ENCODE measurements at regions not wholly inside any gene's neighbourhood (a gene's known extent, or its start where the extent isn't known, plus 50 kb on each side); places are given as distances from the start of the nearest gene placed in this dataset.

DNA sequence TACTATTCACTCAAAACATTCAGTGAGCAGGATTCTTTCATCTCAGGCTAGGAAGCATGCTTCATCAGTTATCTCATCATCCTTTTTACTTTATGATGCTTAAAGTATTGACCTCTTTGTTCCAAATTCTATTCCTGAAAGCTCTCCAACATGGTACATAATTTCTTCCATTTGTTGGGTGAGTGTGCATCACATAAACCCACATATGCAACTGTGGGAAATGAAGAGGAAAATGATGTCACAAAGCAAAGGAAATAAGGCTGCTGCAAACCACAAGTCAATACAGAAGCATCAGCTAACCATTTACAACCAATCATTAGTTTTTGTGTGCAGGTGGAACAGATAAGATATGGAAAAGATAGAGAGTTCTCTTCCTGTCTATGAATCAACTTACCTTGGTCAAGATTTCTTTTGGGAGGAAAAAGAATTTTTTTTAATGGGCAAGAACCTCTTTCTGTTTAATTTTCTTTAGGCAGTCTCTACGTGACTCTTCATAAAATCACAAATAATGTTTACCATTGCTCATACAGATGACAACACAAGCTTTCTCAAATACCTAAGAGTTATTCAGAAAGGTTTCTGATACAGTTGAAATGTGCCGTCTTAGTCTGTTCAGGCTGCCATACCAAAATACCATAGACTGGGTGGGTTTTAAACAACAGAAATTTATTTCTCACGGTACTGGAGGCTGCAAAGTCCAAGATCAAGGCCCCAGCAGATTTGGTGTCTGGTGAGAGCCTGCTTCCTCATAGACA, 259.9 kb downstream of the ADGRG6 start:
- no peak for DNase-seq

DNA sequence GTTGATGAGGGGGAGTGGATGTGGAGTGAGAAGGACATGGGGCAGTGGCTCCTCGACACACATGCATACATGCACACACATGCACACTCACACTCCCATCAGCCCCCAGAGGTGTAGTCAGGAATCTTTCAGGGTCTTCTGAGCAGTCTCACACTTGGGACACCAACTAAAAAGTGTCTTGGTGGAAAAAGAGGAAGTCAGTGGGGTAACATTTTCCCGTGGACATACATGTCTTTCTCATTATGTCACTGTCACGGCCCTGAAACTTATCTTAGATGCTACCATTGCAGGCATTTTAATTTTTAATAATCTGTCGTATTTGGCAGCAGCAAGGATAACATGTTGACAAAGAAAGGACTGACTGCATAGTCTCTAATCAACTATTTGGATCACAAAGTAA, 261.1 kb downstream of the ADGRG6 start:
- DNase-seq, result no peak

DNA sequence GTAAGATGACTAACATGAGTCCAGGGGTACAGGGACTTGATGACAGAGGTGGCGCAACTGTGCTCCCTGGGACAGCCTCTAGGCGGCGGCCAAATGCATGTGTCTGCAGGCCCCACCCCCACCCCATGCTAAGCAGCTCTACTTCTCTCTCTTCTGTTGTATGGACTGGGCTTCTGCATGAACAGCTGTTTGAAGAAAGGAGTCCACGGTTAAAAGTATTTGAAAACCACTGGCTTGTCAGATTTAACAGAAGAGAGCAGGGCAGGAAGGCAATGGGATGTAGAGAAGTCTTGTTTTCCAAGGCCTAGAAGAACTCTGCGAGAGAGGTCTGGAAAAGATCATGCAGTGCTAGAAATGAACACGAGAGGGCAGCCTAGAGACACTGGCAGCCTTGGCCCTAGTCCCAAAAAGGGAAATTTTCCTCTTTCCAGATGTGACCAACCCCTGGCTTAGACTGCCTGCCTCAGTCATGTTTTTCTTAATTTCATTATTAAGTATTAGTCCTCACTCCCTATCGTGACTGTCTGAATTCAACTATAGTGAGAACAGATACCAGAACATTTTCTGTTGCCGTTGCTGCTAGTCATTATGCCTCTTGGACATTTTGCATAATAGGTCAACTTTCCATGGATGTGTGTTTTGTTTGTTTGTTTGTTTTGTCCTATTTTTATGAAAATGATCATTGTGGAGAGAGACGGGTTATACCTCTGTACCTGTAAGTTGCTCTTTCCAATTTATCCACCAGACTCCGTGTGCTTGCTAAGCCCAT, 265.0 kb downstream of the ADGRG6 start:
- peak; percentile 31 for DNase-seq

DNA sequence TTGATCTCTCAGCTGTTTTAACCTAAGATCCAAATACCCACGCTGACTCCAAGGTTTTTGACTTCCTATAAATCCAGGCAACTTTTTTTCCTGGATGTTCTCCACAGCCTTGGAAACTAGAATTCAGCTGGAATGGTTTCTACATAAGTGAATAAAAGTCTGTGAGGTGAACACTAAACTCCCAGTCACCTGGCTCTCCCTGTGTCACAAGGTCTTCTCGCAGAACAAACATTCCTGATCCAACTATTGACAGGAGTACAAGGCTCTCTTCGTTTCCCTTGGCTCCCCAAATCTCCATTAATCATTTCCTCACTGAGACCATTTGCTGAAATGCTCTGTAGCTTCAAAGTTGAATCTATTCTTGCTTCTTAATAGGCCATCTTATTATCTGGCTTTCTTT, 265.7 kb downstream of the ADGRG6 start:
- no peak for DNase-seq

DNA sequence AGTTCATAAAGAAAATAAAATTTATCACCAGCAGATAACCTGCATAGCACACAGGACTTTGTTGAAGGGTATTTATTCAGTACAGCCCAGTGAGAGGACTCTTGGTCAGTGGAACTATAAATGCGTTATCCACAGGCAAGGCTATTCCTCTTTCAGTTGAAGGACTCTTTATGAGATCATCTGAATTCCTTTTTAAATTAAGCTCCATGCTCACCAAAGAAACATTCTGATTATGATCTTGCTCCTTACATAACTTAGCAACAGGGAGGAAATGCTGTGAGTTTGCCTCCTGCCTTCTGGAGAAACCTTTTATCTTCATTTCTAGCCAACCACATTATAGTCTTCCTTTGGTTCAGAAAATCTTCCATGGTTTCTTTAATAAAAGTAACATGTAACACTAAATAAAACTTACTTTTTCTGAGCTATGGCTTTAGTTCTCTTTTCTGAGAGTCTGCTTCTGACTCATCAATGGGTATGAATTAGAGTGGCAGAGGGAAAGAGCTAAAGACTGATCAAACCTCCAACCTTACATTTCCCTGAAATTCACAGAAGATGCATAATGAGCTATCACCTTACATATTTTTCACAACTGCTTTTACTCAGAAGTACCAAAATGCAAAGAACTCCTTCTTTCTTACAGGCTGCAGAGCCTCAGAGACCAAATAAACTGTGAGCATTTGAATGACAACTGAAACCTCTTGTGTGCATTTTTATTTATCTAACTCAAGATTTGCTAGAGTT, 267.2 kb downstream of the ADGRG6 start:
- DNase-seq, result no peak

DNA sequence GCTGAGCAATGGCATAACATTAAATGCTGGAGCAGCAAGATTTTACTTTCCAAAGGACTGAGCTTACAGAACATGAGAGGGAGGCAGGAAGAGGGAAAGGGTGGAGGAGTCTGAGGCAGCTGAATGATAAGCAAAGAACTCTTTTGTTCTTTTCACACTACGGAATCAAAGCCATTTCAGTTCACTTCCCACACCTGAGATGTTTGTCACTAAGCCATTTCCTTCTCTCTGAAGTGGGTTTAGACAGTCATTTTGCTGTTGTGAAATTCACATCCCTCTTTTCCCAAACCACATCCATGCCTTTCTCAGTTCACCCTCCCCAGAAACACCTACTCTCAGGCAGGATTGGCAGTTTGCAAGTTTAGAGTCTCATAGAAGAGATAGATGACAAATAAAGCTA, 267.9 kb downstream of the ADGRG6 start:
- DNase-seq, result no peak

DNA sequence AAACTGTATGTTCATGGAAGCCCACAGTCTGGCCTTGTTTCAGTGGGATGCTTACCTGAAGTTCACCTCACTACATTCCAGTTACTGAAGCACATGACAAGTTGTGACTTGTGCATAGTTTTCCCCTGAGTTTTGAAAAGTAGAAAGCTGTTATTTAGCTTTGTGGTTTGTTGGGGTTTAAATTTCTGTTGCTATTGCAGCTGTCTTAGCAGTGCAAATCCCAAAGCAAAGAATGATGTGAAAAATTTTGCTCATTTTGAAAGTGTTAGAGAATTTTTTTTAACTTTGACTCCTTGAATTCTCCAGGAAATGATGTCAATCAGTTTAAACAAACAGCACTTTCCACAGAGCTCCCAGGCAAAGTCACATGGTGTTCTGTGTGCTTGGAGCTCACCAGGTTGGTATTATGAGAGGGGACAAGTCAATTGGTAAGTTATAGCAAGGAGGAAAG, 268.4 kb downstream of the ADGRG6 start:
- no peak for DNase-seq

DNA sequence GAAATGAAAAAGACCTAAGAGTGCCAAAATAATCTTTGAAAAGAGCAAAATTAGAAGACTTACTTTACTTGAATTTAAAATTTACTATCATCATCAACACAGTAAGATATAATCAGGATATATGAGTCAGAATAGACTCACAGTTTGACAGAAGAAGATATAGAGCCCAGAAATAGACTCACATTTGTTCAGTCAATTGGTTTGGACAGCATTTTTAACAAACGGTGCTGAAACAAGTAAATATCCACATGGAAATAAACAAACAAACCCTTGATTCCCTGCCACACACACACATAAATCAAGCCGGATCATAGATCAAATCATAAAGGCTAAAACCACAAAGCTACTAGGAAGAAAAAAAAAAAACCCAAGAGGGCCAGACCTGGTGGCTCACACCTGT, 291.1 kb downstream of the ADGRG6 start:
- DNase-seq, result no peak

DNA sequence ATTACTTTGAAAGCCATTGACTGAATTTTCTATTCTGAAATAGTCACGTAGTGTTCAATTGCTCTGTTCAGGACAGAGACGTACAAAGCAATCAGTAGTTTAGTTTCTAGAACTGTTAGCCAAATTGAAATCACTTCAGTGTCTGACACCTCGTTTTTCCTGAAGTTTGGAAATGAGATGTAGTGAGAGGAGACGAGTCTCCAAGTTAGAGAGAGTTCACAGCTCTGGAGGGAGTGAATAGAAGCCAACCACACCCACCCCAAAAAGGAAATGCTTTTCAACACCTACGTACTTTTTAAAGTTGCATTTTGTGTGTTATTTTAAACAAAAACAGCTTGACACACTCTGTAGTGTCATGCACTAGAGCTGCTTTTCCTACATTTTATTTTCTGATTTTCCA, 296.0 kb downstream of the ADGRG6 start:
- no peak for DNase-seq

DNA sequence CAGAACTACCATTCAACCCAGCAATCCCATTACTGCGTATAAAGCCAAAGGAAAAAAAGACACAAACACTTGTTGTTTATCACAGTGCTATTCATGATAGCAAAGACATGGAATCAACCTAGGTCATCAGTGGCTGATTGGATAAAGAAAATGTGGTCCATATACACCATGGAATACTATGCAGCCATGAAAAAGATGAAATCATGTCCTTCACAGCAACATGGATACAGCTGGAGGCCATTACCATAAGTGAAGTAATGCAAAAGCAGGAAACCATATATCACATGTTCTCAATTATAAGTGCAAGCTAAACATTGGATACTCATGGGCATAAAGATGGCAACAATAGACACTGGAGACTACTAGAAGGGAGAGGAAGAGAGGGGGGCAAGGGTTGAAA, 299.6 kb downstream of the ADGRG6 start:
- DNase-seq, result no peak

DNA sequence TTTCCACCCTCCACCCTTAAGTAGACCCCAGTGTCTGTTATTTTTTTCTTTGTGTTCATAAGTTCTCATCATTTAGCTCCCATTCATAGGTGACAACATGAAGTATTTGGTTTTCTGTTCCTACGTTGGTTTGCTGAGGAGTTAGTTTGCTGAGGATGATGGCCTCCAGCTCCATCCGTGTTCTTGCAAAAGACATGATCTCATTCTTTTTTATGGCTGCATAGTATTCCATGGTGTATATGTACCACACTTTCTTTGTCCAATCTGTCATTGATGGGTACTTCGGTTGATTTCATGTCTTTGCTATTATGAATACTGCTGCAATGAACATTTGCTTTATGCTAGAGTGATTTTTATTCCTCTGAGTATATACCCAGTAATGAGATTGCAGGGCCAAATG, 301.2 kb downstream of the ADGRG6 start:
- DNase-seq, result no peak

DNA sequence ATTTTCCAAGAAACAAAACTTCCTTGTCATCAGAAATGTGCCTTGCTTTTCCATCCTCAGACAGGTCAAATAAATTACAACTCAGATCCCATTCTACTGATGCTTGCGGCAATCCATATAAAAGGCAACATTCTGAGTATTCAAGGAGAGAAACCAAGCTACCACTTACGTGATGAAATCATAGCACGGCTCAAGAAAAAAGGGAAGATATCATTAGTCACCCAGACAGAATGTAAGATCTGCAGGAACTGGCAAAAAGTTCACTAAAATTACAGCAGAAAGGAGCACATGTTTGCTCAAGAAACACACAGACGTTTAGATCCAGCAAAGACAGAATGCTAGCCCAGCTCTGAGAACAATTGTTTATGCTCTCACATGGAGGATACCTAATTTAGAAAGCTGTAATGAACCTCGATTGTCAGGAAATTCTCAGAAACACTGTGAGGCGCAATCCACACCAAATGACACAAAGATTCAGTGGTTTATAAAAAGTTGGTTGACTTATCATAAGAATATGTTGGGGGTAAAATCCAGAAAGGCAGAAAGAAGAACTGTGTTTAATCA, 304.2 kb downstream of the ADGRG6 start:
- peak; percentile 56 for DNase-seq

DNA sequence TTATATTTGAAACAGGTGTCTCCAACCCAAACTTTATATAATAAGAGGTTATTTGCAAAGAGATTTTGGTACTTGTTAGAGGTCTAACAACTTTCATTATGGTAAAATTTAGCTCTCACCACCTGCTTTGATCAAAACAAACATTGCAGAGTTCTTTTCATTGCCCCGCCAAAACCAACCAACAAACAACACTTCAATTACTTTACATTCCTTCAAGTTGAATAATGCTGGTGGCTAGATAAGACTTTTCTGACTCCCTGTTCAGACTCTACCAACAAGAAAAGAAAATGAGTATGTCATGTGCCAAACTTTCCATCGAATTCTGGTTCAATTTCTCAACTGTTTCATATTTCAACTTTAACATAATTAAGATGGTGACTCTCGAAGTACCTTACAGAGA, 311.1 kb downstream of the ADGRG6 start:
- DNase-seq, result no peak

DNA sequence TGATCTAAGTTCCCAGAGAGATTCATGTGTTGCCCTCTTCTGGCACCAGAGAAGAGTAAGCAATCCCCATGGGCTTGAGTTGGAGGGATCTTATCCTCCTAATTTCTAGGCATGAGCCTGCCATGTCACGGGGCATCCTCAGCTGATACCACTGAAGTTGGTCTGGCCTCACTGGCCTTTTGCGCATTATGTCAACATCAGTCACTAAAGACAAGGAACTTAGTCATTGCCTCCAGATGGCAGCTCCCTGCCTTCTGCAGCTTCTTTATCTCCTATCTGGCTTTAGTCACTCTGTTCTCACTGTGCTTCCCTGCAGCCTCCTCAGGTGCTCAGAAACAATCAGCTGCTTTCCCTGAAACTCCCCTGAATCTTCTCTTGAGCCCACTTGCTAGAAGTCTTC, 312.2 kb downstream of the ADGRG6 start:
- DNase-seq, result no peak

DNA sequence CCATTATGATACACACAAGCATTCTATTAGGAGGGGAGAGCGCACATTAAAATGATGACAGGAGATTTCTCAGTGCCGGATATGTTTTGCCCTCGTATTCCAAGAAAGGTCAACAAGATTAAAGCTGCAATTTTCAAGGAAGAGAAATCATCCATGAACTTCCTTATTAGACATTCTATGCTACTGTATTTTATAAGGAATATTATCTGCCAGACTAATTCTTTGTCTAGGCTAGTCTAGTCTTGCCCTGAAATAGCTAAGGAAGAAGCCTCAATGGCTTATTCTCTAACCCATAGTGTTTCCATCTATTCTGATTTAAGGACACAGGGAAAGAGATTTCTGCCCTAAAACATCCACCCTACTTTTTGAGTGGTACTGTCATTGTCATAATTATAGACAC, 315.4 kb downstream of the ADGRG6 start:
- no peak for DNase-seq

DNA sequence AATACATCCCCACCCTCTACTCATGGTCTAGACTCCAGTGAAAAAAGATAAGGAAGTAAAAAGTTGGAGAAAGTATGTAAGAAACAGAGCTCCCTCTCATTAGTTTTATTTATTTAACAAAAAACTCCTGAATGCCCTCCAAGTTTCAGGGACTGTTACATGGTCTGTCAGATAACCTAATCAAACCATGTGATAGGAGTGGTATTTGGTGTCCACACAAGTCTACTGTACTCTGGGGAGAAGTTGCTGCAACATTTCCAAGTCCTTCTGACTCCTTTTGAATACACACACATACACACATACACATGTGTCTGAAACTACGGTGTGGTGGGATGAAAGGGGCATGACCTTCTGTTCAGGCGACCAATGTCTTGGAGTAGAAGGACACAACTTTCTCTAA, 320.0 kb downstream of the ADGRG6 start:
- DNase-seq, result no peak

DNA sequence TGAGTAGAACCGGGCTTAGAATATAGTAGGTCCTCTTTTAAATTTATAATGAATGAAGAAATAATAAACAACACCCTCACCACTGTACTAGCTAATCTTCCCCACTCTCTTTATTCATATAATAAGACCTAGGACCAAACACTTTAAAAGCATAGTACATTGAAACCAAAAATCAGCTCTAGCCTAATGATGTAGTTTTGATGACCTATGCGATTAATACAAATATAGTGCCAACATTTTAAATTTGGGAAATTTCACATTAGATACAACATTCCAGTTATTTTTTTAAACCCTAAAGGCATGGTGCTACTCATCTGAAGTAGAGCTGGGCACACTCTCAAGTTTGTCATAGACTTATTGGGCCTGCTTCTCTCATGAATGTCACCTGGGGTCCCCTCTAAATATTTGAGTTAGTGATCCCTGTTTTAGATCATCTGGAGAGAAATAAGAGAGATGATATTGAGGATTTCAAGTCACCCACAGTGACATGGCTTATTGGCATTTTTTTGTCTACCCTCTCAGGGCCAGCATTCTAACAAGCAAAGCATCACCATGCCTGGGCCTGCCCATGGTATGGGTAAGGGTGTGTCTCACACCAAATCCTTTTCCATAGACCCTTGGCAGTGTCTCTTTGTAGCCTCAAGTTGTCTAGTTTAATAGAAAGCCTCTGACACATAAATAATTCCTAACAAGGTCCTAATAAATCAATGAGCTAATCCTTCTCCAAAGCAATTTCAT, 319.8 kb downstream of the HIVEP2 start:
- no peak for DNase-seq

DNA sequence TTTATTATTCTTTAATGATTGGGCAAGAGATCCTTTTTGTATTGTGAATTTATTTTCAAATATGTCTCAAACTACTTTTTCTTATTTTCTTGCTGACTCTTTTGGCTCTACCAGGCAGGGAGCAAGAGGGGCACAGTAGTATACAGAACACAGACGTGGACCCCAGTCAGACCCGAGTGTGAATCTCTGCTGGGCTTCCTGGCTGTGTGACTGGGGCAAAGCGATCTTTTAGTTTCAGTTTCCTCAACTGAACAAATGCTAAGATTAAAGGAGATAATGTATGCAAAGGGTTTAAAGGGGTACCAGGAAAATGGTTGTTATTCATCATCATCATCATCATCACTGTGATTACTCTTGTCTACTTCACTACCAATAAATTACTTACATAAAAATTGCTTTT, 317.5 kb downstream of the HIVEP2 start:
- DNase-seq, result no peak

DNA sequence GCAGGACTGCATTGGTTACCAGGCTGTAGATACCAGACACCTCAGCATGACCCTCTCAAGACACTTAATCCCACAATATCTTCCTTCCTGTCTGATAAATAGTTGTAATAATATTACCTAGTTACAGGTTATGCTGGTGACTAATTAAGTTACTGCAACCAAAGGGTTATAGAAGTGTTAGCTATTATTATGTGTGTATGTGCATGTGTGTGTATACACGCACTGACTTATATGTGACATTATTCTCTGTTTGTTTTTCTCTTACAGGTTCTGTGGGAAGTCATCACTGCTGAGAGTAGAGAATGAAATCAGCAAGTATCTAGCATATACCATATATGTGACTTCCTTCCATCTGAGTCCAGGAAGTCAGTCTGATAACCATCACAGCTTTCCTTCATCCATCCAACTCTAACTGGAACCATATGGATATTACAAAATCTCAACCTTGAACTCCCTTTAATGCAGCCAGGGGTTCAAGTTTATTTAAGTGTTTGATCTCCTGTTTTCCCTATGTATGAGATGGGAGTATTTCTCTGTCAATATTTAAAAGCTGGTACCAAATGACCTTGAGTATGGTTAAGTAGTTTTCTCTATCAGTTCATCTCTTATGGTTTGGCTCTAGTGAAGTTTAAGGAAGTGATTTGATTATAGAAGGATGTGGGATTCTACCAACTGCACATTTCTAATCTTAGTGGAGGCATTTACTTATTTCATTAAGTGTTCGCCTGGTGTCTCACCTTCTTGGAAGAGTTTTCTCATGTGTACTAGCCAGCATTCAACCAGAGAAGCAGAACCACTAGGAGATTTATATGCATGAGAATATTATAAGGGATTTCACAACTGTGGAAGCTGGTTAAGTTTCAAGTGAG, 313.2 kb downstream of the HIVEP2 start:
- no peak for DNase-seq

DNA sequence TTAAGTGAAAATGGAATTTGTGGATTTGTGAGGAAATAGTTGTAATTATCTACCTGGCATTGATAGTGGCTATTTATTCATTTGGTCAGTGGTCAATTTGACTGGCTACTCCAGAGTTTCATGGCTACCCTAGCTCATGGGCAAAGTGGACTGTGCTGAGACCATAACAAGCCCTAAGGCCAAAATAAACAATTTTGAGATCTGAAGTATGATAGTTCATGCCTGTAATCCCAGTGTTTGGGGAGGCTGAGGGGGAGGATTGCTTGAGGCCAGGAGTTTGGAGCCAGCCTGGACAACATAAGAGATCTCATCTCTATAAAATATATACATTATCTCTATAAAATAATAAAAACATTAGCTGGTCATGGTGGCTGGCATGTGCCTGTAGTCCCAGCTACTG, 311.7 kb downstream of the HIVEP2 start:
- DNase-seq, result no peak

DNA sequence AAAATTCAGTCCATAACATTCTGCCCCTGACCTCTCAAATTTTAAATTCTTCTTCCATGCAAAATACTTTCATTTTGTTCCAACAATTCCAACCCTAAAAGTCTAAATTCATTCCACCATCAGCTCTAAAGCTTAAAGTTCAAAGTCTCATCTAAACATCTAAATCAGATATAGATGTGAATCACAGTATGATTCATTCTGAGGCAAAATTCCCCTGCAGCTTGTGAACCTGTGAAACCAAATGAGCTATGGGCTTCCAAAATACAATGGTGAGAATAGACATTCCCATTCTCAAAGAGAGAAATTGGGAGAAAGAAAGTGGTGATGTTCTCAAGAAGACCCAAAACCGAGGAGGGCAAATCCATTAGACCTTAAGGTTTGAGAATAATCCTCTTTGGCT, 309.8 kb downstream of the HIVEP2 start:
- no peak for DNase-seq

All from MV-4-11 (cell line).